Ovary (tissue), 3 donors: ENCODE measurements at regions not wholly inside any gene's neighbourhood (a gene's known extent, or its start where the extent isn't known, plus 50 kb on each side); places are given as distances from the start of the nearest gene placed in this dataset.

ENCODE experiments used
- CTCF ChIP-seq, 3 donors: fragments of 450-650 bp in 2 of 3; fragments of 200-600 bp in 1 of 3; IDR thresholded peaks; one replicate each; pipeline versions ENCODE4 v1.5.1 to v1.8.0; 2016 to 2022; ENCODE audit warnings: antibody characterized with exemption in 3 of 3, mild to moderate bottlenecking in 1 of 3
- EP300 ChIP-seq: sonication (generic); formaldehyde crosslinking; IDR thresholded peaks from one replicate; pipeline ENCODE4 v1.6.1; 2017; ENCODE audit warnings: antibody characterized with exemption
- POLR2A ChIP-seq: fragments of 450-650 bp; IDR thresholded peaks from one replicate; pipeline ENCODE4 v1.6.1; 2017; ENCODE audit warnings: antibody characterized with exemption, mild to moderate bottlenecking, moderate library complexity
- donor health status: DM: no; HTN: no; CAD: no.

- TF ChIP-seq EP300 (no peak), POLR2A (no peak), CTCF (IDR thresholded peaks at IDR 0.05) (no peak)
Measured at GRCh38 chr14:39884091-39884490, 451.9 kb upstream of the FBXO33 start.
